ENCODE measurements at regions not wholly inside any gene's neighbourhood (a gene's known extent, or its start where the extent isn't known, plus 50 kb on each side); places are given as distances from the start of the nearest gene placed in this dataset.

DNA sequence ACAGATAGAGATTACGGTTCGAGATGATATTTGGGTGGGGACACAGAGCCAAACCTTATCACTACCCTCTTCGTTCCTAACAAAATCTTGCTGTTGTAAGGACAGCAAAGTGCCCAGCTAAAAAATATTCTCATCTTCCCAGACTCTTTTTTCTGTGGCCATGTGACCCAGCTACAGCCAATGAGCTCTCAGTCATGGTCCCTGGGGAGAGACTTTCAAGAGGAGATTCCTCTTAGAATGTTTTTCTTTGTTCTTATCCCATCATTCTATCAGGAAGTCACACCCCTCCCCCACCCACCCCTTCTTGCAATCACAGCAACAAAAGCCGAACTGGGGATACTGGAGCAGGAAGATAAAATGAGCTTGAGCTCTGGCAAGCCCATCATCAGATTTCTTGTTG, 247.1 kb downstream of the CHRM3 start (continued):
- TF ChIP-seq, protein P1, sequence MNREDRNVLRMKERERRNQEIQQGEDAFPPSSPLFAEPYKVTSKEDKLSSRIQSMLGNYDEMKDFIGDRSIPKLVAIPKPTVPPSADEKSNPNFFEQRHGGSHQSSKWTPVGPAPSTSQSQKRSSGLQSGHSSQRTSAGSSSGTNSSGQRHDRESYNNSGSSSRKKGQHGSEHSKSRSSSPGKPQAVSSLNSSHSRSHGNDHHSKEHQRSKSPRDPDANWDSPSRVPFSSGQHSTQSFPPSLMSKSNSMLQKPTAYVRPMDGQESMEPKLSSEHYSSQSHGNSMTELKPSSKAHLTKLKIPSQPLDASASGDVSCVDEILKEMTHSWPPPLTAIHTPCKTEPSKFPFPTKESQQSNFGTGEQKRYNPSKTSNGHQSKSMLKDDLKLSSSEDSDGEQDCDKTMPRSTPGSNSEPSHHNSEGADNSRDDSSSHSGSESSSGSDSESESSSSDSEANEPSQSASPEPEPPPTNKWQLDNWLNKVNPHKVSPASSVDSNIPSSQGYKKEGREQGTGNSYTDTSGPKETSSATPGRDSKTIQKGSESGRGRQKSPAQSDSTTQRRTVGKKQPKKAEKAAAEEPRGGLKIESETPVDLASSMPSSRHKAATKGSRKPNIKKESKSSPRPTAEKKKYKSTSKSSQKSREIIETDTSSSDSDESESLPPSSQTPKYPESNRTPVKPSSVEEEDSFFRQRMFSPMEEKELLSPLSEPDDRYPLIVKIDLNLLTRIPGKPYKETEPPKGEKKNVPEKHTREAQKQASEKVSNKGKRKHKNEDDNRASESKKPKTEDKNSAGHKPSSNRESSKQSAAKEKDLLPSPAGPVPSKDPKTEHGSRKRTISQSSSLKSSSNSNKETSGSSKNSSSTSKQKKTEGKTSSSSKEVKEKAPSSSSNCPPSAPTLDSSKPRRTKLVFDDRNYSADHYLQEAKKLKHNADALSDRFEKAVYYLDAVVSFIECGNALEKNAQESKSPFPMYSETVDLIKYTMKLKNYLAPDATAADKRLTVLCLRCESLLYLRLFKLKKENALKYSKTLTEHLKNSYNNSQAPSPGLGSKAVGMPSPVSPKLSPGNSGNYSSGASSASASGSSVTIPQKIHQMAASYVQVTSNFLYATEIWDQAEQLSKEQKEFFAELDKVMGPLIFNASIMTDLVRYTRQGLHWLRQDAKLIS (CRISPR knock-in tag; IDR thresholded peaks at IDR 0.05), result no peak
- TF ChIP-seq ZNF76 (CRISPR knock-in tag; IDR thresholded peaks at IDR 0.05; ENCODE audit: borderline replicate concordance) (no peak), WHSC1 (IDR thresholded peaks at IDR 0.05; ENCODE audit: low read length) (no peak)

DNA sequence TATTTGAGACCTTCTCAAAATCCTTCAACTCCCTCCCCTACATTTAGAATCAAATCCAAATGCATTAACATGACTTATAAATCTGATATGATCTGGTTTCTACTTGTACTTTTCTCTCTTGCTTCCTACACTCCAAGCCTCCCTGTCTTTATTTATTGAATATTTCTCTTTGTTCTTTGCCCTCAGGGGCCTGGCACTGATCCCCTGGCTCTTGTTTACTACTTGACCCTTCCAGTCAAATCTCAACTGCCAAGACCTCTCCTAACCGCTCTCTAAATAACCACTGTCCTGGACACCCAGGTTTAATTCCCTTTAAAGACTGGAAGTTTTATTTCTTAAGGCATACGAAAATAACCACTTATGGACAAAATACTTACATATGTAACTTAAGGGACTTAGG, 248.9 kb downstream of the CHRM3 start:
- H2AFZ ChIP-seq (ENCODE audit: low read depth, low read length), result no peak overlapping the region
- 0 out of 2 replicates have a peak, but pooled peaks cover 2% of the 10 kb centered on the region for H3K9me3 ChIP-seq (replicated peaks; ENCODE audit: control insufficient read depth, insufficient read depth, low read depth, low read length)
- no peak for FAIRE-seq
- BruUV-seq (replicated peaks), result no TSS peak
- no peak overlapping the region for H3K9ac ChIP-seq (ENCODE audit: insufficient read depth in 1 of 2, low read depth in 2 of 2, low read length in 2 of 2)
- ChIA-PET POLR2A (no interaction called here), CTCF (ENCODE audit: low intra/inter-chr PET ratio) (no interaction called here)
- 5% methylated on average over 2 of the region's 2 CpGs for WGBS (ENCODE audit: insufficient coverage, low coverage, missing lambda C conversion rate)
- H3K27me3 ChIP-seq (ENCODE audit: control insufficient read depth in 2 of 2, insufficient read depth in 2 of 2, low read length in 2 of 2), result no peaks in the 10 kb centered on the region
- no peak for ATAC-seq
- H3K4me1 ChIP-seq (replicated peaks in 1 of 2; ENCODE audit: control insufficient read depth in 2 of 2, insufficient read depth in 2 of 2, low read length in 2 of 2), result no peaks in the 10 kb centered on the region
- TF ChIP-seq ETV1 (tag; conservative IDR thresholded peaks at IDR 0.05; ENCODE audit: low read depth) (no peak), FOXK2 (conservative IDR thresholded peaks at IDR 0.05 in 1 of 2, IDR thresholded peaks at IDR 0.05 in 1 of 2; ENCODE audit: low read depth in 2 of 2) (no peak), MAFK (IDR thresholded peaks at IDR 0.05; ENCODE audit: low read length) (no peak), CSDE1 (IDR thresholded peaks at IDR 0.05) (no peak), OTX1 (CRISPR knock-in tag; IDR thresholded peaks at IDR 0.05) (no peak), PYGO2 (tag; IDR thresholded peaks at IDR 0.05) (no peak), HCFC1 (IDR thresholded peaks at IDR 0.05; ENCODE audit: low read depth, low read length) (no peak), ZNF3 (CRISPR knock-in tag; IDR thresholded peaks at IDR 0.05) (no peak), JUN (IDR thresholded peaks at IDR 0.05; ENCODE audit: borderline replicate concordance, low read depth, low read length) (no peak), JUN (CRISPR knock-in tag; IDR thresholded peaks at IDR 0.05; ENCODE audit: borderline replicate concordance) (no peak)
- TF ChIP-seq, protein P2, sequence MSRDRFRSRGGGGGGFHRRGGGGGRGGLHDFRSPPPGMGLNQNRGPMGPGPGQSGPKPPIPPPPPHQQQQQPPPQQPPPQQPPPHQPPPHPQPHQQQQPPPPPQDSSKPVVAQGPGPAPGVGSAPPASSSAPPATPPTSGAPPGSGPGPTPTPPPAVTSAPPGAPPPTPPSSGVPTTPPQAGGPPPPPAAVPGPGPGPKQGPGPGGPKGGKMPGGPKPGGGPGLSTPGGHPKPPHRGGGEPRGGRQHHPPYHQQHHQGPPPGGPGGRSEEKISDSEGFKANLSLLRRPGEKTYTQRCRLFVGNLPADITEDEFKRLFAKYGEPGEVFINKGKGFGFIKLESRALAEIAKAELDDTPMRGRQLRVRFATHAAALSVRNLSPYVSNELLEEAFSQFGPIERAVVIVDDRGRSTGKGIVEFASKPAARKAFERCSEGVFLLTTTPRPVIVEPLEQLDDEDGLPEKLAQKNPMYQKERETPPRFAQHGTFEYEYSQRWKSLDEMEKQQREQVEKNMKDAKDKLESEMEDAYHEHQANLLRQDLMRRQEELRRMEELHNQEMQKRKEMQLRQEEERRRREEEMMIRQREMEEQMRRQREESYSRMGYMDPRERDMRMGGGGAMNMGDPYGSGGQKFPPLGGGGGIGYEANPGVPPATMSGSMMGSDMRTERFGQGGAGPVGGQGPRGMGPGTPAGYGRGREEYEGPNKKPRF (IDR thresholded peaks at IDR 0.05; ENCODE audit: low read depth, low read length), result no peak
- TF ChIP-seq, protein P3, sequence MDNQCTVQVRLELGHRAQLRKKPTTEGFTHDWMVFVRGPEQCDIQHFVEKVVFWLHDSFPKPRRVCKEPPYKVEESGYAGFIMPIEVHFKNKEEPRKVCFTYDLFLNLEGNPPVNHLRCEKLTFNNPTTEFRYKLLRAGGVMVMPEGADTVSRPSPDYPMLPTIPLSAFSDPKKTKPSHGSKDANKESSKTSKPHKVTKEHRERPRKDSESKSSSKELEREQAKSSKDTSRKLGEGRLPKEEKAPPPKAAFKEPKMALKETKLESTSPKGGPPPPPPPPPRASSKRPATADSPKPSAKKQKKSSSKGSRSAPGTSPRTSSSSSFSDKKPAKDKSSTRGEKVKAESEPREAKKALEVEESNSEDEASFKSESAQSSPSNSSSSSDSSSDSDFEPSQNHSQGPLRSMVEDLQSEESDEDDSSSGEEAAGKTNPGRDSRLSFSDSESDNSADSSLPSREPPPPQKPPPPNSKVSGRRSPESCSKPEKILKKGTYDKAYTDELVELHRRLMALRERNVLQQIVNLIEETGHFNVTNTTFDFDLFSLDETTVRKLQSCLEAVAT (IDR thresholded peaks at IDR 0.05), result no peak
- intact Hi-C loops (cut with micrococcal nuclease) (no loop called here), in situ Hi-C loops (cut with MboI) (no loop called here)
- DNase-seq (ENCODE audit: extremely low read depth in 1 of 4, low spot score in 3 of 4), result no peak
- no peaks in the 10 kb centered on the region for H3K9me1 ChIP-seq (ENCODE audit: control insufficient read depth, insufficient read depth, low read length)
- no peak overlapping the region for H3K27ac ChIP-seq (ENCODE audit: extremely low read depth, low read depth, low read length)
- H3K4me3 ChIP-seq, result no peak overlapping the region
- no peaks in the 10 kb centered on the region for H3K36me3 ChIP-seq (ENCODE audit: control insufficient read depth, insufficient read depth, low read length)
- H3K79me2 ChIP-seq (ENCODE audit: control insufficient read depth, insufficient read depth, low read length), result no peaks in the 10 kb centered on the region
- no peaks in the 10 kb centered on the region for H4K20me1 ChIP-seq (replicated peaks; ENCODE audit: control insufficient read depth, insufficient read depth, low read length)
- no peak overlapping the region for H3K4me2 ChIP-seq (ENCODE audit: insufficient read depth, low read length)

Data from K562 (cell line).